RWPE2 (cell line): ENCODE measurements at regions not wholly inside any gene's neighbourhood (a gene's known extent, or its start where the extent isn't known, plus 50 kb on each side); places are given as distances from the start of the nearest gene placed in this dataset.
A peak's percentile ranks its signal among the peaks of the same experiment; 100 is the strongest.

Experiments
- ATAC-seq: fragments of 200-7000 bp; cut with Tn5 transposase; 3 replicates; pipeline ENCODE4 v1.9.1; 2021; ENCODE audit warnings: low read depth
- DNase-seq: peaks from one replicate; pipeline ENCODE4 v3.0.0-alpha.2; 2020; ENCODE audit warnings: low spot score
- H3K27ac ChIP-seq: fragments of 450-650 bp; 2 replicates; pipeline ENCODE4 v1.5.1; 2017; ENCODE audit warnings: mild to moderate bottlenecking; ENCODE audit not compliant: poor library complexity, severe bottlenecking
- H3K27me3 ChIP-seq: fragments of 250-450 bp; sonication (Bioruptor Pico); 2 replicates; pipeline ENCODE4 v1.5.1; 2021; ENCODE audit warnings: mild to moderate bottlenecking, moderate library complexity; ENCODE audit not compliant: insufficient read depth, poor library complexity, severe bottlenecking
- H3K36me3 ChIP-seq: fragments of 250-450 bp; sonication (Bioruptor Pico); 2 replicates; pipeline ENCODE4 v1.5.1; 2020; ENCODE audit warnings: low read depth, mild to moderate bottlenecking, moderate library complexity
- H3K4me1 ChIP-seq: fragments of 250-450 bp; sonication (Bioruptor Pico); 2 replicates; pipeline ENCODE4 v1.5.1; 2021; ENCODE audit warnings: mild to moderate bottlenecking, moderate library complexity; ENCODE audit not compliant: insufficient read depth, poor library complexity, severe bottlenecking
- H3K4me3 ChIP-seq: fragments of 250-450 bp; sonication (Bioruptor Pico); 2 replicates; pipeline ENCODE4 v1.5.1; 2021; ENCODE audit warnings: mild to moderate bottlenecking, moderate library complexity; ENCODE audit not compliant: severe bottlenecking
- H3K9me3 ChIP-seq: fragments of 250-450 bp; sonication (Bioruptor Pico); 2 replicates; pipeline ENCODE4 v1.5.1; 2021; ENCODE audit warnings: mild to moderate bottlenecking, moderate library complexity; ENCODE audit not compliant: severe bottlenecking
- CTCF ChIP-seq: fragments of 450-650 bp; IDR thresholded peaks from one replicate; pipeline ENCODE4 v1.5.1; 2017; ENCODE audit warnings: mild to moderate bottlenecking, moderate library complexity; ENCODE audit not compliant: poor library complexity, severe bottlenecking

GRCh38 chr3:68648494-68648893 is 283.9 kb downstream of the TAFA4 start:
- Histone ChIP-seq H3K4me1 (no peaks in the 10 kb centered on the region), H3K27ac (no peak overlapping the region), H3K27me3 (no peaks in the 10 kb centered on the region), H3K4me3 (no peak overlapping the region), H3K36me3 (no peaks in the 10 kb centered on the region), H3K9me3 (no peaks in the 10 kb centered on the region)
- ATAC-seq (peak; percentile 33; the same call in 2 of the 3 replicates), DNase-seq (no peak)
- TF ChIP-seq CTCF = no peak

- Histone ChIP-seq H3K36me3 (no peaks in the 10 kb centered on the region), H3K27me3 (peaks cover 3% of the 10 kb centered on the region), H3K27ac (no peak overlapping the region), H3K4me3 (no peak overlapping the region), H3K4me1 (no peaks in the 10 kb centered on the region), H3K9me3 (no peaks in the 10 kb centered on the region)
- DNase-seq = no peak
- no peak for ATAC-seq
- no peak for TF ChIP-seq CTCF
These were observed 300.3 kb downstream of the TAFA4 start for GRCh38 chr3:68631850-68632545.

GRCh38 chr3:68620211-68620610 is 312.1 kb downstream of the TAFA4 start:
- H3K27ac ChIP-seq = no peak overlapping the region
- no peaks in the 10 kb centered on the region for H3K27me3 ChIP-seq
- no peaks in the 10 kb centered on the region for H3K4me1 ChIP-seq
- no peaks in the 10 kb centered on the region for H3K36me3 ChIP-seq
- no peak overlapping the region for H3K4me3 ChIP-seq
- ATAC-seq = no peak
- H3K9me3 ChIP-seq = no peaks in the 10 kb centered on the region
- no peak for DNase-seq
- no peak for TF ChIP-seq CTCF

- ATAC-seq (no peak), DNase-seq (no peak)
- Histone ChIP-seq H3K9me3 (no peaks in the 10 kb centered on the region), H3K36me3 (no peaks in the 10 kb centered on the region), H3K27ac (no peak overlapping the region), H3K4me3 (no peak overlapping the region), H3K27me3 (no peaks in the 10 kb centered on the region), H3K4me1 (no peaks in the 10 kb centered on the region)
- no peak for TF ChIP-seq CTCF
These were observed 318.3 kb downstream of the TAFA4 start for GRCh38 chr3:68614087-68614486.

DNA sequence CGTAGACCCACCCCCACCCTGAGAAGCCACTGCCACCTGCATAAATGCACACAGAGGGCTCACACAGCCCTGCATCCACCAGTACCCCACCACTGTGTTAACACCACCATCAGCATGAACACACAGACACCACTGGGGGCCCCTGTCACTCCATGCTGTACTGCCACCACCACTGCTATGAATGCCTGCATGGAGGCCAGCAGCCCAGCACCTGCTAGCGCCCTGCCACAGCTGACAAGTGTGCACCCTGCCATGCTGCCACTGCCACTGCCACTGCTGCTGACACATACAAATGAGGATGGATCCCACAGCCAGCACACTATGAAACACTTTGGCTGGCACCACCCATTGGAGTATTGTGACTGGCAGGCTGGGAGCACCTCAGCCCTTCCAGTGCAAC is 361.0 kb downstream of the TAFA4 start:
- TF ChIP-seq CTCF = no peak
- Histone ChIP-seq H3K27me3 (no peaks in the 10 kb centered on the region), H3K4me3 (no peak overlapping the region), H3K4me1 (no peaks in the 10 kb centered on the region), H3K27ac (no peak overlapping the region), H3K36me3 (no peaks in the 10 kb centered on the region), H3K9me3 (no peaks in the 10 kb centered on the region)
- DNase-seq (no peak), ATAC-seq (no peak)
